Stomach (tissue), 4 donors: ENCODE measurements at regions not wholly inside any gene's neighbourhood (a gene's known extent, or its start where the extent isn't known, plus 50 kb on each side); places are given as distances from the start of the nearest gene placed in this dataset.

ENCODE experiments used
- CTCF ChIP-seq, 7 experiments: fragments of 450-650 bp in 4 of 7; fragments of 200-600 bp in 3 of 7; sonication (generic) in 3 of 7; IDR thresholded peaks; one replicate each; pipeline ENCODE4 v1.5.1; 2016 to 2019; ENCODE audit warnings: antibody characterized with exemption in 7 of 7, control low read depth in 2 of 7, mild to moderate bottlenecking in 1 of 7
- EP300 ChIP-seq: sonication (generic); formaldehyde crosslinking; IDR thresholded peaks from one replicate; pipeline ENCODE4 v1.6.1; 2017; ENCODE audit warnings: antibody characterized with exemption
- POLR2A ChIP-seq, 4 donors: fragments of 450-650 bp; IDR thresholded peaks; one replicate each; pipeline ENCODE4 v1.6.1; 2016; ENCODE audit warnings: antibody characterized with exemption in 4 of 4, control low read depth in 2 of 4, mild to moderate bottlenecking in 1 of 4, moderate library complexity in 1 of 4
- POLR2AphosphoS5 ChIP-seq, 3 donors: sonication (generic); formaldehyde crosslinking; IDR thresholded peaks; one replicate each; pipeline ENCODE4 v1.6.1; 2016; ENCODE audit warnings: antibody characterized with exemption in 3 of 3

- TF ChIP-seq POLR2AphosphoS5 (IDR thresholded peaks at IDR 0.05) (no peak), CTCF (IDR thresholded peaks at IDR 0.05) (no peak), POLR2A (IDR thresholded peaks at IDR 0.05) (no peak), EP300 (no peak)
These were observed 96.9 kb upstream of the HABP2 start for GRCh38 chr10:113455947-113456346.
